ACHN (cell line): ENCODE measurements at regions not wholly inside any gene's neighbourhood (a gene's known extent, or its start where the extent isn't known, plus 50 kb on each side); places are given as distances from the start of the nearest gene placed in this dataset.
A peak's percentile ranks its signal among the peaks of the same experiment; 100 is the strongest.
"Not testable (repeated sequence)": the region's sequence is repeated elsewhere in the genome, so short reads cannot be mapped to it uniquely, and the experiment has no call there.

ENCODE experiments used
- DNase-seq: peaks from one replicate; pipeline ENCODE4 v3.0.0-alpha.2; 2015
- in situ Hi-C: cut with HindIII; loops from 2 replicates; pipeline ENCODE4 v1.10.0; 2017; ENCODE audit warnings: low sequenced_read_pairs, low pct_ligation_motif_present, low pct_unique_long_range_greater_than_20kb

DNA sequence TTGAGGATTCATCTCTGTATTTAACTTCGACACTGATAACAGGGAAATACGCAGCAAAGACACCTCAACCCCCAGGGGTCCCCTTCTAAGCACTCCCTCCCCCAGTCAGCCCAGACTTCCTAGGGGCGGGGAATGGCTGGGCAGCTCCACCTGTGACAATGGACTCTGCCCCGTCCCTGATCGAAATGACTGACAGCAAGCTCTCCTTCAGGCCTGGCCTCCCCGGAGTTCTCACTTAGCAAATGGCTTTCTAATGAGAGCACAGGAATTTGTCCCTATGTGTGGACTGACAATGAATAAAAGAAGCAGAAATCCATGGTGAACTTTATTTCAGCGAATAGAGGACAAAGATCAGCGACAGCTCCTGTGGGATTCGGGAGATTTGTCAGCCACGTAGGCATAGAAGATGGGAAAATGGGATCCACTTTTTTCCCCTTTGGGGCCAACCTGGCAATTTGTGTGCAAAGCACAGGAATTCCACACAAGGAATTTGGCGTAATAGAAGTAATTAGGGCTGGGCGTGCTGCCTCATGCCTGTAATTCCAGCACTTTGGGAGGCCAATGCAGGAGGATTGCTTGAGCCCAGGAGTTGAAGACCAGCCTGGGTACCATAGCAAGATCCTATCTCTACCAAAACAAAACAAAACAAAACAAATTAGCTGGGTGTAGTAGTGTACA, 63.8 kb downstream of the TNFAIP2 start:
- DNase-seq, result no peak
- in situ Hi-C loops, result no loop called here

DNA sequence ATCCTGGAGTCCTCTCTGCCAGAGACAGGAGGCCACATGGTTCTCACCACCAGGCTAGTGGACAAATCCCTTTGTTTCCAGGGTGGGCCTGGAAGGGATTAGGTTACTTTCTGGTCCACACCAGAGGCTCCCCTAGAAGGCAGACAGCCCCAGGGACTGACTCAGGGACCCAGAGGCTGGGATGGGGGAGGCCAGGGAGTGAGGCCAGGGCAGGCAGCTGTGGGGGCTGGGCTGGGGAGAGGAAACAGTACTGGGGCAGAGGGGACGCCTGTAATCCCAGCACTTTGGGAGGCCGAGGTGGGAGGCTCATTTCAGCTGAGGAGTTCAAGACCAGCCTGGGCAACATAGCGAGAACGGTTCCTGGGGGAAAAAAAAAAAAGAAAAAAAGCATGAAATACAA, 64.7 kb downstream of the TNFAIP2 start:
- in situ Hi-C loops, result no loop called here
- DNase-seq, result no peak

DNA sequence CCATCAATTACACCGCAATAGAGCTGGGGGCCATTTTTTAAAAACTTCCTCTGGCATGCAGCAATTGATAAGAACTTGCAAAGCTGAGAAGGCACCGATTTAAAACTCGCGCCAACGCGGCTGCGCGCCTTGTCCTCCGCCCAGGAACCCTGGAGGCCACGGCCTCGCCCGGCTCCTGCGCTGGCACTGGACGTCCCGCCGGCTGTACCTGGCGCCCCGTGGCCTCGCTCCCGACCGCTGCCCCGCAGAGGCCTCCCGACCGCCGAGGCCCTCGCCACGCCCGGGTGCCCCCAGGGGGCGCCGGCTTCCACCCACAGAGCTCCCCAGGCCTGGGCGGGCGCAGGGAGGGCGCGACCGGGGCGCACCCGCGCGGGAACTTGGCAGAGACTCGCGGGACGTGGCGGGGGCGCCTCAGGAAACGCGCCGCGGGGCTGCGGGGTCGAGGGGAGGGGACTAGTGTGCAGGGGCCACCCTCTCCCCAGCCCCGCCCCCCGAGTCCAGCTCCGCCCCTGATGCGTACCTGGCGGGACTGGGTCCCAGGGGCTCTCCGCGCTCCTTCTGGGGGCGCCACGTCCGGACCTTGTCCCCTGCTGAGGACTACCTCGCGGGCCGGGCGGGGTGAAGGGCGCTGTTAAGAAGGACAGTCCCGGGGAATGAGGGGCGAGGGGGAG, 65.7 kb downstream of the TNFAIP2 start:
- no peak for DNase-seq
- in situ Hi-C loops, result no loop called here

DNA sequence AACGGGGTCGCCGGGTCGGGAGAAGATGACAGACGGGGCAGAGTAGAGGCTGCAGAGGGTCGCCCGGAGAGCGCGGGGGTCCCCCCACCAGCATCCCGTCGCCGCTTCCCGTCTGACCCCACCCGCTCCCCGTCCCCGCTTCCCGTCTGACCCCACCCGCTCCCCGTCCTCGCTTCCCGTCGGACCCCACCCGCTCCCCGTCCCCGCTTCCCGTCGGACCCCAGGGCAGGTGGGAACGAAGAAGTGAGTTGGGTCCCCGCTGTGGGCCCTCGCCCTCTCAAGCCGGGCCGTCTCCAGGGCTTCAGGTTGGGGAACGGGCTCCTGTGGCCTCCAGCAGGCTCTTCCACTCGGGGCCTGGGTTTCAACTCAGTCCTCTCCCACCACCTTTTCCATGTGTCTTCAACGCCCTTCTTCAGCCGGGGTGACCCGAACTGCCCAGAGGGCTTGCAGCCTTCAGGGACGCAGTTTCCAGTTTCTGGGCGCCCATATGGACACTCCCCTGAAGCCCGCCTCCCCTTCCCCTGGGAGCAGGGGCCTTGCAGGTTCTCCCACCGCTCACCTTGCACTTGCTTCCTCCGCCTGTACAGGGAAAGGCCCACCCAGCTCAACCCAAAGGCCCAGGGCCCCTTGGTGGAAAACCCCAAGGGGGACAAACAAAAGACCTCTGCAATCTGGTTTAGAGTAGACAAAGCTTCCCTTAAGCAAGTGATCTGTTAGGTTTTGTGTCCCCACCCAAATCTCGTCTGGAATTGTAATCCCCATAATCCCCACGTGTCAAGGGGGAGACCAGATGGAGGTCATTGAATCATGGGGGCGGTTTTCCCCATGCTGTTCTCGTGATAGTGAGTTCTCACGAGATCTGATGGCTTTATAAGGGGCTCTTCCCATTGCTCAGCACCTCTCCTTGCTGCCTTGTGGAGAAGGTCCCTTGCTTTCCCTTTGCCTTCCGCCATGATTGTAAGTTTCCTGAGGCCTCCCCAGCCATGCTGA, 66.5 kb downstream of the TNFAIP2 start:
- in situ Hi-C loops, result no loop called here
- DNase-seq, result no peak

DNA sequence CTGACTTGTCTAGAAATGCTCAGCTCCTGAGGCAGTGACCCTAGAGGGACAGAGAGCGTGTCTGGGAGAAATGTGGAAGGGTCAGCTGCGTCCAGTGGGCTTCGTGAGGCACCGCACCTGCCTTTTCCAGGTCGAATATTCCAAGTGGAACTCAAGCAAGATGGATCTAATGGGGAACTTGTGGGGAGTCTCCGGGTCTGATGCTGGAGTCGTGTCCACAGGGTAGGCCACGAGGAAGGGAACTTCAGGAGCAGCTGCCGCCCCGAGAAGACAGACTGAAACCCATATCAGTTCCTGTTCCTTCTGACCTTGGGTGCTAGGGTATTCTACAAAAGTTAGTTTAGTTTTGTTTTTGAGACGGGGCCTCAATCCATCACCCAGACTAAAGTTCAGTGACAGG, 67.5 kb downstream of the TNFAIP2 start:
- no peak for DNase-seq
- in situ Hi-C loops, result no loop called here

DNA sequence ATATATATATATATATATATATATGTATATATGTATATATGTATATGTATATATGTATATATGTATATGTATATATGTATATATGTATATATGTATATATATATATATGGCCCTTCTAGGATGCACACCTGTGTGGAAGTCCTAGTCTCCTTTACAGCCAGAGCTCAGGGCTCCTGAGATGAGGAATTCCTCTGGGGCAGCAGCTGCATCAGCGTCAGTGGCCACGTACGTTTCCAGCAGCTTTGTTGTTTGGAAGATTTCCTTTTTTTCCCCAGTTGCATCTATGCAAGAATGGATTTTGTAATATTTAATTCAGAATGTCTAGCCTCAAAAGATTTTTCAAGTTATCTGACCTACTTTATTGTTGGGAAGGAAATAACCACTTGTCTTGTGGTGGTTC, 68.6 kb downstream of the TNFAIP2 start:
- DNase-seq, result no peak
- in situ Hi-C loops, result no loop called here

DNA sequence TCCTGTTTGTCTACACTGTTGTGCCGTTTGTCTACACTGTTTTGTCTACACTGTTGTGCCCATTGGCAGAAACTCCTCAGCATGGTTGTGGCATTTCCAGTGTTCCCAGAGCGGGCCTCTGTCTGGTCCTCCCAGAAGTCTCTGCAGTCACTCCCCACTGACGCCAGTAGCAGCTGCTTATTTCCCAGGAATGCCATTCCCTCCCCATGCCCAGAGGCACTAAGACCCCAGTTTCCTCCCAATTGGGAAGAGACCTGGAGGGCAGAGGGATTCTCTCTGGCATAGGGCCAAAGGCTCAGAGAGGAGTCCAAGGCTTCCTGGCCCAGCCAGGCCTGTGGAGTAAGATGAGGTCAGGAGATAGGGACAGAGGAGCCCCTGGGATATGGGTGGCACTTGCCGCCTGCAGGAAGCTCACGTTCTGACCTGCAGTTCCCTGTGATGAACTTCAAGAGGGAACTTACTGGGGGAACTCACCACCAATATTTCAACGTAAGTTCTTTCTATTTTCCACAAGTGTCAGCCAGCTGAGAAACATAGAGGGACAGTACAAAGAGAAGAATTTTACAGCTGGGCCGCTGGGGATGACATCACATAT, 69.1 kb downstream of the TNFAIP2 start:
- in situ Hi-C loops, result no loop called here
- DNase-seq, result no peak

DNA sequence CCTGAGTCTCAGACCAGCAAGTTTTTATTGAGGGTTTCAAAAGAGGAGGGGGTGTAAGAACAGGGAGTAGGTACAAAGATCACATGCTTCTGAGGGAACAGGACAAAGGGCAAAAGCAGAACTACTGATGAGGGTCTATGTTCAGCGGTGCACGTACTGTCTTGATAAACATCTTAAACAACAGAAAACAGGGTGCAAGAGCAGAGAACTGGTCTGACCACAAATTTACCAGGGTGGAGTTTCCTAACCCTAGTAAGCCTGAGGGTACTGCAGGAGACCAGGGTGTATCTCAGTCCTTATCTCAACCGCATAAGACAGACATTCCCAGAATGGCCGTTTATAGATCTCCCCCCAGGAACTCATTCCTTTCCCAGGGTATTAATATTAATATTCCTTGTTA, 69.6 kb downstream of the TNFAIP2 start:
- in situ Hi-C loops, DNase-seq: not testable (repeated sequence)

DNA sequence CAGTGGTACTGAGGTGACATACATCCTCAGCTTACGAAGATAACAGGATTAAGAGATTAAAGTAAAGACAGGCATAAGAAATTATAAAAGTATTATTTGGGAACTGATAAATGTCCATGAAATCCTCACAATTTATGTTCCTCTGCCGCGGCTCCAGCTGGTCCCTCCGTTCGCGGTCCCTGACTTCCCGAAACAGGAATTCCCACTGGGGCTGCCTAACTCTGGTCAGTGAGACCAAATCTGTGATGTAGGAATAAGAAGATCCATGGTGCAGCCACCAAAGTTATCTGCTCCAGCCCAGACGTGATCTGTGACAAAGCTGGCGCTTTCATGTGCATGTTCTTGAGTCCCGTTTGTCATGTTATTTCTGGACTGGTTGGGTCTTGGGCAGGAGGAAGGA, 70.2 kb downstream of the TNFAIP2 start:
- in situ Hi-C loops, result not testable (repeated sequence)

DNA sequence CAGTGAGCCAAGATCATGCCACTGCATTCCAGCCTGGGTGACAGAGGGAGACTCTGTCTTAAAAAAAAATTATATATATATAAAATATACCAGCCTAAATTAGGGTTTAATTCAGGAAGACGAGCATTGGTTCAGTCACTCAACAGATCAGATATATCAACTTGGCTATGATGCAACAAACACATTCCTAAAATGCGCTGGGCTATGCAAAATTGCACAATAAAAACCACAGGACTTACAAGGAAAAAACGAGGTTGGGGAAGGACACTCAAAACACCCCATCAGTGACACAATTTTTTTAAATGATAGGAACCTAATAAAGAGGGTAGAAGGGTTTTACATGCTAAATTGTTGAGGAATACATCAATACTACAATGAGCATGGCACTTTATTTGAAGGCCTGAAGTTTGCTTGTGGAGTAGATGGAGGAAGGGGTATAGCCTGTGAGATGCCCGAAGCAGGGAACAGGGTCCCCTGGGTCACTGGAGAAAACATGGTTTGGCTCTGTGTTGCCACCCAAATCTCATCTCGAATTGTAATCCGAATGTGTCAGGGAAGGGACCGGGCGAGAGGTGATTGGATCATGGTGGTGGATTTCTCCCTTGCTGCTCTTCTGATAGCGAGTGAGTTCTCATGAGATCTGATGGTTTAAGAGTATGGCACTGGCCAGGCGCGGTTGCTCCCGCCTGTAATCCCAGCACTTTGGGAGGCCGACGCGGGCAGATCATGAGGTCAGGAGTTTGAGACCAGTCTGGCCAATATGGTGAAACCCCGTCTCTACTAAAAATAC, 71.2 kb downstream of the TNFAIP2 start:
- DNase-seq, result peak; percentile 67
- in situ Hi-C loops, result no loop called here

More for the DNA sequence above, 70.2 kb downstream of the TNFAIP2 start:
- DNase-seq, result not testable (repeated sequence)

DNA sequence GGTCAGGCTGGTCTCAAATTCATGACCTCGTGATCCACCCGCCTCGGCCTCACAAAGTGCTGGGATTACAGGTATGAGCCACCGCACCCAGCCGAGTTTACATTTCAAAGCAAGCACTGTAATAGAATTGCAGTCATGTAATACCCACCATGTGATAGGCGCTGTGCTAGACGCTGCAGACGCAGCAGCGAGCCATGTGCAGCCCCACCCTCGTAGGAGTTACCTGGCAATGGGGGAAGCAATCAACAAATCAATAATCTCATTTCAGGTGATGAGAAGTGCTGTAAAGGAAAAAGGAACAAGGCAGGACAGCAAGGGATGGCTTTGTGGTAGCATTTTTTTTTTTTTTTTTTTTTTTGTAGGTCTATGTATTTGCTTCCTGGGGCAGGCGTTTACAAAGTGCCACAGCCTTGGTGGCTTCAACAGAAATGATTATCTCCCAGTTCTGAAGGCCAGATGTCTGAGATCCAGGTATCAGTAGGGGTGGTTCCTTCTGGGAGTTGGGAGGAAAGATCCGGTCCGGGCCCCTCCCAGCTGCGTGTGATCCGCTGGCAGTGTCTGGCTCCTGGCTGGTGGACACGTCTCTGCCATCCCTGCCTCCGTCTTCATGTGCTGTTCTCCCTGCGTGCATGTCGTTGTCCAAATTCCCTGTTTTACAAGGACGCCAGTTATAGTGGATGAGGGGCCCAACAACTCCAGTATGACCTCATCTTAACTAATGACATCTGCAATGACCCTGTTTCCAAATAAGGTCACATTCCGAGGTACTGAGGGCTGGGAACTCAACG, 72.8 kb downstream of the TNFAIP2 start:
- in situ Hi-C loops, result no loop called here

DNA sequence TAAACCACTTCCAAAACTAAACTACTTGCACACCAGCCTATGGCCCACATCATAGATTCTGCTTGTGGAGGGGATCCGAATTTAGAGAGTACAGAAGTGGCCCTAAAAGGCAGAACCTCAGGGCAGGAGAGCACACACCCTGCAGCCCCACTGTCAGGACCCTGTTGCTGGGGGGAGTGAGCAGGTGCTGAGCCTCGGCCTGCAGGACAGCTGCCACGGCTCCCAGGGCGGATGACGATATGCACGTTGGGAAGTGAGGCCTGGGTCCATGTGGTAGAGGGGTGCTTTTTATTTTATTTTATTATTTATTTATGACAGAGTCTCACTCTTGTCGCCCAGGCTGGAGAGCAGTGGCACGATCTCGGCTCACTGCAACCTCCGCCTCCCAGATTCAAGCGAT, 73.5 kb downstream of the TNFAIP2 start:
- in situ Hi-C loops, result no loop called here
- no peak for DNase-seq

More for the DNA sequence above, 72.8 kb downstream of the TNFAIP2 start:
- DNase-seq, result no peak

DNA sequence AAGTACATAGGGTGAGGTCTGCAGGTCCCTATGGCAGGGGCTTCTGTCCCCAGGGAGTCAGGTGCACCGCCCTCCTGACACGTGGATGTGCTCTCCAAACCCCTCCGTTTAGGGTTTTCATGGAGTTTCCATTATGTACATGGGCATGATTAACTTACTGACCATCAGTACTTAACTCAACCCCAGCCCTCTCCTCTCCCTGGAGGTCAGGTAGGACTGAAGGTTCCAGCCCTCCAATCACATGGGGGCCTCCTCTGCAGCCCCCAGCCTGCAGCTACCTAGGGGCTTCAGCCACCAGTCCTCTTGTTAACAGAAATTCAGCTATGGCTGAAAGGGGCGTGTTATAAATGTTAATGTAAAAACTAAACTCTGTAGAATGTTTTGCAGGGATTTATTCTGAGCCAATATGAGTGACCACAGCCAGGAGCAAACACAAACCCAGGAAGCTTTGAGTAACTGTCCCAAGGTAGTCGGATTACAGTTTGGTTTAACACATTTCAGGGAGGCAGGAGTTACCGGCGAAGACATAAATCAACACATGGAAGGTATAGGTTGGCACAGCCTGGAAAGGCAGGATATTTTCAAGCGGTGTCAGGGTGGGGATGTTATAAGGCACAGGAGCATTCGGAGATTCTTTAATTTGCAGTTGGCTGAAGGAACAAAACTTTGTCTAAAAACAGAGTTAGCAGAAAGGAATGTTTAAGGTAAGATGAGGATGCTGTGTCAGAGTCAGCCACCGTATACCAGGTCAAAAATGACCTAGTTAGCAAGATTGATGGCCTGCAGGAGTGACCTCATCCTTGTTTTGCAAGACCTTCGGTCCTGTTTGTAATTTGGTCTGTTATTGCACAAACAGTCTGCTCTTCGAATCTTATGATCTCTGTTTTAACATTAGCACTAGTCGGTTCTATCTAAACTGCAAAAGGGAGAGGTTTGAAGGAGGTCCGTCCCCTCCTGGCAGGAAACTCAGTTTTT, 75.2 kb downstream of the TNFAIP2 start:
- in situ Hi-C loops, result no loop called here

DNA sequence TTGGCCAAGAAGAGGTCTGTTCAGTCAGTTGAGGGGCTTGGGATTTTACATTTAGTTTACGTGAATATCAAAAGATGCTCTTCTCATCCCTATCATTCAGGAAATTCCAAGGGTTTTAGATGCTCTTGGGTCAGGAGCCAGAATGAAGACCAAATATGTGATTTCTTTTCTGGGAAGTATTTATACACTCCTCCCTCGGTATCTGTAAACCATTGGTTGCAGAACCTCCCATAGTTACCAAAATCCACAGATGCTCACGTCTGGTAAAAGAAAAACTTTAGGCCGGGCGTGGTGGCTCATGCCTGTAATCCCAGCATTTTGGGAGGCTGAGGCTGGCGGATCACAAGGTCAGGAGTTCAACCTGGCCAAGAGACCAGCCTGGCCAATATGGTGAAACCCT, 75.9 kb downstream of the TNFAIP2 start:
- in situ Hi-C loops, result no loop called here

More for the DNA sequence above, 75.2 kb downstream of the TNFAIP2 start:
- DNase-seq, result no peak

DNA sequence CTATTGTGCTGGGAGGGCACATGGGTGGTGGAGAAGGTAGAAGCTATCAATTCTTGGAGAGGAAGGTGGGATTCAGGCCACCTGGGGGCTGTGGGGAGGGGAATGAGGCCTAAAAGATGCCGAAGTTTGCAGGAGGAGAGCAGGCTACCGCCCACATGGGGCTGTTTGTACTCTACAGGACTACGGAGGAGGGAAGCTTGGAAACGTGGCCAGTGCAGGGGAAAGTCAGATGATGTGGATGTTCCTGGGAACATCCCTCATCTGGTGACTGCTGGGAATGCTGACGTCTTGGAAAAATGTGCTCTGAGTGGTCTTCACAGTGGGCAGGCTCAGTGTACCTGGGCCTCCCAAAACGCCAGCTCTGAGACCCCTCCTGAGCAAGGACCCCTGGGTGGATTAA, 78.5 kb downstream of the TNFAIP2 start:
- no peak for DNase-seq
- in situ Hi-C loops, result no loop called here

More for the DNA sequence above, 75.9 kb downstream of the TNFAIP2 start:
- DNase-seq, result no peak

DNA sequence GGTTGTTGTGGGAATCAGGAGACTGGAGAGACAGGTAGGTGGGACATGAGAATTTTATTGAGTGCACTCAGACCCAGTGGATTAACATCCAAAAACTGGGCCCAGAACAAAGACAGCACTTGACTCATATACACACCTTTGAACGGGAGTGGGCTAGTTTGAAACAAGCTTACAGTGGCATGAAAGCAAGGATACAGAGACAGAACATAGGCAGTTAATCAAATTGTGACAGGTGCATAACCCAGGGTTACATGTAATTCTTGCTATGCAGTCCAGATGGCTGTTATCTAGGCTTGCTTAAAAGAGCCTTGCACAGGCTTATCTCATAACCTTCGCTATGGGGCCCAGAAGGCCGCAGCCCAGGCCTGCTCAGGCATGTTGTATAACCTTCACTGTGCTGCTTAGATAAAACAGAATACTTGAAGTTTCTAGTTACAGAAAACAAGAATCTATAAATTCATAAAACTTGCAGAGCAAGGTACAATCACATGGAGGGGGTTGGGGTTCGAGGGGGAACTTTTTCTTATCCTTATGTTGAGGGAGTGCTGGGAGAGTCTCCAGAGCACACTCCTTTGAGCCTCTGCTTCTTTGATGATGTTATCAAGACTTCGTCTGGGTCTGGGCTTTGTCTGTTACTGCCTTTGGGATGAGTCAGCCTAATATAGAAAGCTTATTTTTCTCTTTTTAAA, 81.7 kb downstream of the TNFAIP2 start:
- no peak for DNase-seq
- in situ Hi-C loops, result no loop called here
